ENCODE measurements at regions not wholly inside any gene's neighbourhood (a gene's known extent, or its start where the extent isn't known, plus 50 kb on each side); places are given as distances from the start of the nearest gene placed in this dataset.
"Not testable (repeated sequence)": the region's sequence is repeated elsewhere in the genome, so short reads cannot be mapped to it uniquely, and the experiment has no call there.

- DNase-seq (ENCODE audit: low read depth), result no peak
Measured at GRCh38 chr5:120344181-120344580, 119.9 kb upstream of the PRR16 start.

- no peak for DNase-seq (ENCODE audit: low read depth)
Measured at GRCh38 chr5:120345947-120346346, 118.2 kb upstream of the PRR16 start.

- DNase-seq (ENCODE audit: low read depth), result not testable (repeated sequence)
Measured at GRCh38 chr5:120351071-120351470, 113.0 kb upstream of the PRR16 start.

- DNase-seq (ENCODE audit: low read depth), result no peak
Measured at GRCh38 chr5:120354126-120354525, 110.0 kb upstream of the PRR16 start.

GRCh38 chr5:120358949-120359348 lies 105.2 kb upstream of the PRR16 start:
- DNase-seq (ENCODE audit: low read depth), result no peak

GRCh38 chr5:120361941-120362340 lies 102.2 kb upstream of the PRR16 start:
- DNase-seq (ENCODE audit: low read depth), result no peak

GRCh38 chr5:120362426-120362825 lies 101.7 kb upstream of the PRR16 start:
- no peak for DNase-seq (ENCODE audit: low read depth)

- DNase-seq (ENCODE audit: low read depth), result peak; percentile 19
Measured at GRCh38 chr5:120365656-120366446, 98.2 kb upstream of the PRR16 start.

- DNase-seq (ENCODE audit: low read depth), result no peak
Measured at GRCh38 chr5:120367896-120368634, 96.0 kb upstream of the PRR16 start.

GRCh38 chr5:120368923-120369715 lies 95.0 kb upstream of the PRR16 start:
- DNase-seq (ENCODE audit: low read depth), result no peak

GRCh38 chr5:120372899-120373298 lies 91.2 kb upstream of the PRR16 start:
- DNase-seq (ENCODE audit: low read depth), result no peak

GRCh38 chr5:120375248-120375647 lies 88.9 kb upstream of the PRR16 start:
- DNase-seq (ENCODE audit: low read depth), result no peak

GRCh38 chr5:120380644-120381043 lies 83.5 kb upstream of the PRR16 start:
- DNase-seq (ENCODE audit: low read depth), result no peak

GRCh38 chr5:120382833-120383232 lies 81.3 kb upstream of the PRR16 start:
- no peak for DNase-seq (ENCODE audit: low read depth)

GRCh38 chr5:120386981-120387380 lies 77.1 kb upstream of the PRR16 start:
- no peak for DNase-seq (ENCODE audit: low read depth)

GRCh38 chr5:120388016-120388781 lies 75.9 kb upstream of the PRR16 start:
- DNase-seq (ENCODE audit: low read depth), result peak; percentile 59

- no peak for DNase-seq (ENCODE audit: low read depth)
Measured at GRCh38 chr5:120394259-120394658, 69.8 kb upstream of the PRR16 start.

GRCh38 chr5:120396186-120396585 lies 67.9 kb upstream of the PRR16 start:
- DNase-seq (ENCODE audit: low read depth), result no peak

- DNase-seq (ENCODE audit: low read depth), result no peak
Measured at GRCh38 chr5:120400356-120400755, 63.7 kb upstream of the PRR16 start.

GRCh38 chr5:120402606-120403005 lies 61.5 kb upstream of the PRR16 start:
- no peak for DNase-seq (ENCODE audit: low read depth)

GRCh38 chr5:120405286-120405864 lies 58.7 kb upstream of the PRR16 start:
- peak; percentile 42 for DNase-seq (ENCODE audit: low read depth)

Data from Daoy (cell line).